HG03442 (cell line): ENCODE measurements at regions not wholly inside any gene's neighbourhood (a gene's known extent, or its start where the extent isn't known, plus 50 kb on each side); places are given as distances from the start of the nearest gene placed in this dataset.

Source experiments
- ATAC-seq: cut with Tn5 transposase; IDR thresholded peaks from one replicate; pipeline ENCODE4 v1.9.1; 2021; ENCODE audit warnings: mild to moderate bottlenecking, moderate library complexity; ENCODE audit not compliant: unreplicated experiment

DNA sequence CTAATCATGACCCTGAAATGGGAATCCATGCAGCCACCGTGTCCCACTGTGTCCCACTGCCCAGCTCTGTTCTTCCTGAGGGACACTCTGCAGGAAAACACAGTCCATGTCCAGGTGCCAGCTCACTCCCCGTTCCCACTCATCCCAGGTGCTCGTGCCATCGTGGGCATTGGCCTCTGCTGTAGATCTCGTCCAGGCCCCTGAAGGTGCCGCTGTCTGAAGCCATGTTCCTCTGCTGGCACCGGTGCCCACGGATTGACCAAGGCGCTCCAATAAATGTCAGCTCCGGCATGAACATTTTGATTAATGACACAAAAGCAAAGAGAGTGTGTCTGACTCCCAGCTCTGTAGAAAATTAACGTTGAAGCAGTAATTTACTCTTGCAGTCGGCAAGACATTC lies 280.1 kb upstream of the SALL3 start:
- no peak for ATAC-seq

DNA sequence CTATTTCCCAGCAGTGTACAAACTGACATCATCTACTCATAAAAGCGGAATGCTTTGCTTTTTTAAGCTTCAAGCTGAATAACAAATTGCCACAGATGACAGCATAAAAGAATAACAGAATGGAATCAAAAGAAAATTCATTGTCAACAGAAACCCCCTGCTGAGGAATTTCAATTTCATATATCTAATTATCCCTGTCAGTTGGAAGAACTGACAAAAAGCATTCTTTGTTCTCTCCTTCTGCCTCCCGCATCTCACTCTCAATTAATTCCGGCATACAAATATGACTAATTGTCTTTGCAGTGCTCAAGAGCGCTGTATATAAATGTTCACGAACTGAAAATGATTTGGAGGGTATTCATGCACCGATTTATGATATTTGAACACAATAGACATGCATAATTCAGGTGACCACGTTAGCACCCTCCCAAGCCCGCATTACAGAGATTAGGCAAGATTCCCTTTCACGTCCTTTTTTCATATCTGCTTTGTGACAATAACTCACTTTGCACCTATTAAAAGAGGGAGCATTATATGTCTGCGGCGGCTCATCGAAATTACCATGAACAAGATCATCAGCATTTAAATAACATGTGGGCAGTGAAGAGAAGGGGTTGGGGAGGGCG lies 277.7 kb upstream of the SALL3 start:
- ATAC-seq = no peak

DNA sequence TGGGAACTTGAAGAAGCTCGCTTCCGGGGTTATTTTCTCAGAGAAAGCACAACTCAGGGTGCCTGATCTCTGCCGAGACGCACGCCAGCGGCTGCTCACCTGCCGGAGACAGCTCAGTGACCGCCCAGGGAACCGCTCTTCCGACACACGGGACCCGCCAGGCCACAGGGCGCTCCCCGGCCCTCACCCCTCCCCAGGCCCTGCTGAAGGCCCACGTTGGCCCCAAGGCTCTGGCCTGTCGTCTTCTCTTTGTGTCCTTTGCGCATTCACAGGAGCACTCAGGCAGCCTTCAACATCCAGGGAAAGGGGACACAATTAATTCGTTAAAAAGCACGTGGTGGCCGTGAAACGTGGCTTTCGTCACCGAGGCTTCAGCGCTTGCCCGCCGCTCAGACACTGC lies 276.3 kb upstream of the SALL3 start:
- ATAC-seq = no peak

DNA sequence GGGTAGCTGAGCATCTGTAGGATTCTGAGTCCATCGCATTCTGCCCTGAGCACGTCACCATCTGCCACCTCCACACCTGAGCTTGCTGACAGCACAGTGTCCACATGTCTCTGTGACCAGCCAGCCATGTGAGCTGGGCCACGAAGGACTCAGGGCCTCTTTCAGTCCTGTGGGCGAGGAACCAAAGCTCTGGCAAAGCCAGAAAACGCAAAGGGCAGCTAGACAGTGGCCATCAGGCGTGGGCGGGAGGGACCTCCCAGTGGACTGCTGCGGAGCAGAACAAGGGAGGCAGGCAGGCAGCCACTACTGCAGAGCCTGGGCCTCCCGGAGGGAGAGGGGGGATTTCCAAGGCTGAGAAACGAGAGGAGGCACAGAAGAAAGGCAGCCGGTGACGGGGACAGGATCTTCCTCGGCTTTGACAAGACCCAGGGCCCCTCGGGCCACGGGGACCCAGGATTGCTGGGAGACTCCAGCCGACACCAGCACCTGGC lies 274.6 kb upstream of the SALL3 start:
- no peak for ATAC-seq

DNA sequence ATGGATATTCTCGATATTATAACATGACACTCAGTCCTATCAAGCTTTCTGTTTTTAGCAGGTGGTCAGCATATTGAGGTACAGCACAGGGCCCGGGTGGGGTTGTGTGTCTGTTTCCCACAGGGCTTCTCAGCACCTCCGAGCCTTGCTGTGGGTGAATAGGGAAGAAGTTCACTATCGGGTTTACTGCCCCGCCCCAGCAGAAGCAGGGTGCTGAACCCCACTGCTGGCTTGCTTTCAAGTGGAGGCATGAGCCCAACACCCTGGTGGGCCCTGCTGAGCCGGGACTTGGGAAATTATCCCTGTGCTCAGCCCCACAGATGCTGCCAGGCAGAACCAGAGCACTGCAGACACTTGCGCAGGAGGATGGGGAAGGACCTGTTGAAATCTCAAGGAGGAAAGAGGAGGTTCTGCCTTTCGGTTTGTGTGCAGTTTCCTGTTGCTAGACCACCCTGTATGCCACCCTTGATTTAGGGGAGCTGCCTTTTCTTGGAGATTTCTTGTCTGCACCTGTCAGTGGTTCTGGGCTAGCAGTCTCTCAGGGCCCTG lies 270.3 kb upstream of the SALL3 start:
- ATAC-seq = no peak

DNA sequence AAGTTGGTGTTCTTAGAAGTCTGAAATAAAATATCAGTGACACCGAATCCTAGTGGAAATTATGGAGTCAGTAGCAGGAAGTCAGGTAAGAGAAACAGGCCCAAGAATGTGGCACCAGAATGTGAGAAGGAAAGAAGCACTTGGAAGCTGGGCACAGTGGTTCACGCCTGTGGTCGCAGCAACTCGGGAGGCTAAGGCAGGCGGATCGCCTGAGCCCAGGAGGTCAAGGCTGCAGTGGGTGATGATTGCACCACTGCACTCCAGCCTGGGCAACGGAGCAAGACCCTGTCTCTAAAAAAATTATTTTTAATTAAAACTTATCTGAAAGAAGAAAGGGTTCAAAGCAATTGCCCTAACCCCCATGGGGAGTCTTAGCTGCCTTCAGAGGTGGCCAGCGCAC lies 268.3 kb upstream of the SALL3 start:
- ATAC-seq = no peak

DNA sequence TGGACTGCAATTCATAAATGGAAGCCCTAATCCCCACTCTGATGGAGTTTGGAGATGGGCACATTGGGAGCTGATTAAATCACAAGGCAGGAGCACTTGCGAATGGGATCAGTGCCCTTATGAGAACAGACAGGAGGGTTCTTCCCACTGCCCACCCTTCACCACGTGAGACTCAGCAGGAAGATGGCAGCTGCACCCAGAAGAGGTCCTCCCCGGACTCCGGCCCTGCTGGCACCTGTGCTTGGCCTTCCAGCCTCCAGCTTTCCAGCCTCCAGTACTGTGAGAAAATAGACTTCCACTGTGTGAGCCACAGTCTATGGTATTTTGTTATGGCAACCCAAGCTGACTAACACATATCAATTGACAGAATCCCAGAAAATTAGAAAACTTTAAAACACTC lies 267.6 kb upstream of the SALL3 start:
- ATAC-seq = no peak

DNA sequence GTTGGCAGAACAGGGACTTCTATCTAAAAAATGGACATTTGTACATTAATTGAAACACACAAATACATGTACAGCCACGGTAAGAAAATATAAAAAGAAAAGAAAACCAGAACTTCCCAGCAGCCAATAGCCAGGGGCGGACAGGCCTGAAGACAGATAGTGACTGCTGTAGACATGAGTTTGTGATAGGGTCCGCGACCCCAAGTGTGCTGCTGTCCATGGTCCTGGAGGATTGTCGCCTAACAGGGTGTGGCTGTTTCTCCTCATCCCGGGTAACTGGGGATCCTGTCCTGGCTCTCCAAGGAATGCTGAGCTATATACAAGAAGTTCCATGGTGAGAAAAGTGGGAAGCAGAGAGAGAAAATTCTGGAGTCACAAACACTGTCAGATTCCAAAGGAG lies 266.5 kb upstream of the SALL3 start:
- ATAC-seq = no peak

DNA sequence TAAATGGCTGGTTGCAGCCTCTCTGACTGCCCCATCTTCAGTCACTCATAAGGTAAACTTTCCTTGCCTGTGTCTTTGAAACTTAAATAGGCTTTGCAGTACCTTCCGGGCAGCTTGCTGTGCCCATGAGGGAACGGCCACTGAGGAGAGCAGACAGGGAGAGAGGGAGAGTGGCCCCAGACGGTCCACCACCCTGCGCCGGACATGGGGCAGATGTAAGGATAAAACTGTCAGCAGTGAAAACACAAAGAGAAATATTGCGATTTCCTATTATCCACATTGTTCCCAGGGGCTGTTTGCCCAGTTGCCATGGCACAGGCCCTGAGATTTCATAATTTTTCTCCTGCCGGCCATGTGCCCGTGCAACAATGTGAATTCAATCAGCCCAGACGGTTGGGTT lies 265.9 kb upstream of the SALL3 start:
- no peak for ATAC-seq

DNA sequence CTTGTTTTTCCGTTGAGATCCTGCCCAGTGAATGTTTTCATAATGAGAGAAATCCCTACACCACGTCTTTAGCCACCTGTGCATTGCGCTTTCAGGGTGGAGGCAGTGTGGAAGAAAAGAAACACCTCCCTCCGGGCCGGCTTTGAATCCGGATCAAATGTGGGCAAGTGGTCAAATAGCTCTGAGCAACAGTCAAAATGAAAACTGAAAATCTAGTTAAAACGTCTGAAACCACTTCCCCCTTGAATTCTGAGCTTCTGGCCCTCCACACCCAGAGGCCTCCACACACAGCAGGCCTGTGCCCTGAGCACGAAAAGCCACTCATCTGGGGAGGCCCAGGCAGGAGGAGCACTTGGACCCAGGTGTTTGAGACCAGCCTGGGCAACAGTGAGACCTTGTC lies 263.6 kb upstream of the SALL3 start:
- no peak for ATAC-seq

DNA sequence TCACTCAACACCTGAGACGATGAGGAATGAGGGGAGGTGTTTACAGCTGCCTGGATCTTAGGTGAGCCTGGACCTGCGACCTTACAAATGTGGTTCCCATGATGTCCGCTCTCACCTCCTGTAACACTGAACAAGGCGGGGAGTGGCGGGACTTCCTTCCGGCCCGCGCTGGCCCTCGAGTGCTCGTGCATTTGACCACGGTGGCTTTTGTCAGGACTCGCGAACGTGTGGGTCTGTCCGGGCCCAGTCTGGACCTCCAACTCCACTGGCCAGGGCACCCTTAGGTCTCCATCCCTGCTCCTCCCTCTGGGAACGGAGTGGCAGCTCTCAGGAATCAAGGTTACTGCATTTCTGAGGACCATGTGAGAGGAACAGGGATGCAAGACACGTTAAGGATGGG lies 263.0 kb upstream of the SALL3 start:
- no peak for ATAC-seq

DNA sequence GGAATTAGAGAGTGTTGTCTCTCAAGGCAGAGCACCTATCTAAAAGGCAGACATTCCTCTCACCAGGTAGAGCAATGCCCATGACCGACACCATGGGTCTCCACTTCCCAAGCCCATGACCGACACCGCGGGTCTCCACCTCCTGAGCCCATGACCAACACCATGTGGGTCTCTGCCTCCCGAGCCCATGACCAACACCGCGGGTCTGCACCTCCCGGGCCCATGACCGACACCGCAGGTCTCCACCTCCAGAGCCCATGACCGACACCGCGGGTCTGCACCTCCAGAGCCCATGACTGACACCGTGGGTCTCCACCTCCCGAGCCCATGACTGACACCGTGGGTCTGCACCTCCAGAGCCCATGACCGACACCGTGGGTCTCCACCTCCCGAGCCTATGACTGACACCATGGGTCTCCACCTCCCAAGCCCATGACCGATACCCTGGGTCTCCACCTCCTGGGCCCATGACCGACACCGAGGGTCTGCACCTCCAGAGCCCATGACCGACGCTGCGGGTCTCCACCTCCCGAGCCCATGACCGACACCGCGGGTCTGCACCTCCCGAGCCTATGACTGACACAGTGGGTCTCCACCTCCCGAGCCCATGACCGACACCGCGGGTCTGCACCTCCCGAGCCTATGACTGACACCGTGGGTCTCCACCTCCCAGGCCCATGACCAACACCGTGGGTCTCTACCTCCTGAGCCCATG lies 262.4 kb upstream of the SALL3 start:
- no peak for ATAC-seq

DNA sequence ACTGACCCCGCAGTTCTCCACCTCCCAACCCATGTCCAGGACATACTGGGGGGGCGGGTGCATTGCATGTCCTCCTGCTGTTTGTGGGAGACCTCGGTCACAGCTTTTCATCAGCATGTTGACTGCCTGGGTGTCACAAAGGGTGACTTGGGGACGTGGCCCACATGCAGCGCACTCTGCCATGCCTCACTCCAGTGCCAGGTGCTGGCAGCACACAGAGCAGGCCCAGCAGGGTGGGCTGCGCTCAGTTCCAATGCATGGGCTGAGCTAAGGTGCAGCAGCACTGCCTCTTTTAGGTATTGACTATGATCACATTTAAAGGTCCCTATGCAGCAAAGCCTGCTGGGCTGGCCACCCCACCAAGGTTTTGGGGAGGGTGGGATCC lies 261.9 kb upstream of the SALL3 start:
- no peak for ATAC-seq

DNA sequence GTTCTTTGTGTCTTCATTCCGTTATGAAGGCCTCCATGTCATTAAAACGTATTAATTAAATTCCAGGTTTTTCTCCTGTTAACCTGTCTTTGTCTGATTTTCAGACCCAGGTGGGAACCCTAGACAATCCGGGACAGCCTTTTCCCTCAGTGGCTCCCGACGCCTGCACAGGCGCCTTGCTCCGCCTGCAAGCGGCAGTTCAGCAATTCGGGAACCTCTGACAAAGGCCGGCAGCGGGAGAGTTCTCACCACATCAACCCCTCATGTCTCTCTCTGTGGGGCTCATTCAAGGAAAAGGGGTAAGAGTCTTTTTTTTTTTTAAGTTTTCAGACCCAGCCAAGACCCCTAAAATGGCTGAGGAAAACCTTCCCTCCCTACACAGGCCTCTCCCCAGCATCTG lies 259.8 kb upstream of the SALL3 start:
- ATAC-seq = no peak

DNA sequence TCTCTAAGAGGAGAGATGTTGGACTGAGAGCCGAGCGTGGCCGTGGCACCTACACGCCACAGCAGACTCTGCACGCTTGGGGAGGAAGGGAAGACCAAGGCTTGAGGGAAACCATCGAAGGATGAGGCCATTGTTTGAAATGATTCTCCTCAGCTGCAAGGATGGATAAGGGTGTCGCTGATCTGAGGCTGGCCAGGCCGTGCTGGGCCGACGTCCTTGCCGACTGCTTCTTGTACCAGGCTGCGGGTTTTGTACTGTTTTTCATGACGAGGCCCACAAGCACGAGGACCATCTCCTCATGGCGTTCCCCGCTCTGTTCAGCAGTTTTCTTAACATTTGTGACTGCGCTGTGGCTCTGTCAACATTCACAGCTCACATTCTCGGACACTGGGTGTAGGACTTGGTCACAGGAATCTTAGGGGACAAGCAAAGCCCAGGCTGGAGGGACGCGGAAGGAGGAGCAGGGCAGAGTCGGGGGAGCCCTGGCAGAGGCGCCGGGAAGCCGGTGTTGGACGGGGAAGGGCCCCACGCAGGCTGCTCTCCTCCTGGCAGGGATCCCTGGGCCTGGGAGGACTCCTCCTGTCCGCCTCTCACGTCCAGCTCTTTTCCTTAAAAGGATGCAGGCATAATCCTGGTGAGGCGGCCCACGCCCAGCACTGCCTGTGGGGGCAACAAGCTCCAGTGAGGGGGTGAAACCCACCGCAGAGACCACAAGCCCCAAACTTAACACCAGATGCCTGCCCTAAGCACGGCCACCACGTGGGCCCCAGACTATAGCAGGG lies 259.0 kb upstream of the SALL3 start:
- ATAC-seq = no peak

DNA sequence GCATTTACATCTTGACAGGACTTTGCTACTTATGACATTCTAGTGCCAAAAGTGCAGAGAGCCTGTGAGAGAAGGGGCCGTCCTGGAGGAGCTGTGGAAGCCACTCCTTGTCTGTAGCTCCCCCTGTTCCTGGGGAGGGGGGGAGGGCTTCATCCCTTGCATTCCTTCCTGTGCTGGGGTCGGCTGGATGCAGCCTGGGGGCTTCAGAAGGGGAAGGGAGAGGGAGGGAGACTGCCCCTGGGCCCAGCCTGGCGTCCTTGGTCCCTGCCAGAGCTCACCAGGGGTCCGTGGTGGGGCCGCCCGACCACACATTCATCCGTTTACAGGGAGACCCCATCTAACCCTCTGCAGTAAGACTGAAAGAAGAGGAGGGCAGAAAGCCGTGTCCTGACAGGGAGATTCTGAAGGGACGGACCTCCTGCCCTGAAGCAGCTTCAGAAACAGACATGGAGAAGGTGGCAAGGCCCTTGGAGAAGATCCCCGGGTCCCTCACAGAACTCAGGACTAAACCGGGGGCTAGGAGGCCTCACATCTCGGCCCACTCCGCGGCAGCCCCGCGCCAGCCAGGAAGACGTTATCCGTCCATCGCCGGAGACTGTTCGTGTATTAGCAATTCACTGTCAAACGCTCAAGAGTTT lies 258.3 kb upstream of the SALL3 start:
- ATAC-seq = no peak

DNA sequence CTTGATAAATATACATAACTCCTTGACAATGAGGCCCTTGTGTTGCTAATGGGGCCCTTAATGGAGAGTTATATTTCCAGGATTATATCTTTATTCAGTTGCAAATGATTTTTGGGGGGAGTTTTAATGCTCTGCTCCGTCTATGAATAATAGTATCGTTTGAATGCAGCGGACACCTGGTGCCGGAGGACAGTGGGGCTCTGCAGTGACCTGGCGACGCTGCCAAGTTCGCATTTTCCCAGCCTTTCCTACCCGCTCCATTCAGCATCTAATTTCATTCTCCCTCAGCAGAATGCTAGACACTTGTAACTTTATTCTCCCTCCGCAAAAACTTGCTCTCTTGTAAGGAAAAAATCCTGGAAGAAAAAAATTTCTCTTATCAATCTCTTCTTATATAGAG lies 257.6 kb upstream of the SALL3 start:
- ATAC-seq = no peak

DNA sequence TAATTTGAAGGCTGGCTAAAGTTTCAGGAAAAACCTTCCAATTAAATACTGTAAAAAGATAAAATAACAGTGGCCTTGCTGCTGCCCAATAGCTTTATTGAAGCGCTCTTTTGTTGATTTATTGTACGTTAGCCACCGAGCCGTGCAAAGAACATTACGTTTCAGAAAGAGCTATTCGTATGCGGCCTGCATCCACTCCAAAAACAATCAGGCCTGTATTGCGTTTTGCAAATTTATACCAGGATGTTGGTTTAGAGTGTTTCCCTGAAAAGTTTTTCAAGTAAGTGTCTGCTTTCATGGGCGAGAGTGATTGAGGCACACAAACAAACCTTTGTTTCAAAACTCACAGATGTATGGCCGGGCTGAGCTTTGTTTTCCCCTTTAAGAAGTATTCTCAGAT lies 257.2 kb upstream of the SALL3 start:
- ATAC-seq = no peak

DNA sequence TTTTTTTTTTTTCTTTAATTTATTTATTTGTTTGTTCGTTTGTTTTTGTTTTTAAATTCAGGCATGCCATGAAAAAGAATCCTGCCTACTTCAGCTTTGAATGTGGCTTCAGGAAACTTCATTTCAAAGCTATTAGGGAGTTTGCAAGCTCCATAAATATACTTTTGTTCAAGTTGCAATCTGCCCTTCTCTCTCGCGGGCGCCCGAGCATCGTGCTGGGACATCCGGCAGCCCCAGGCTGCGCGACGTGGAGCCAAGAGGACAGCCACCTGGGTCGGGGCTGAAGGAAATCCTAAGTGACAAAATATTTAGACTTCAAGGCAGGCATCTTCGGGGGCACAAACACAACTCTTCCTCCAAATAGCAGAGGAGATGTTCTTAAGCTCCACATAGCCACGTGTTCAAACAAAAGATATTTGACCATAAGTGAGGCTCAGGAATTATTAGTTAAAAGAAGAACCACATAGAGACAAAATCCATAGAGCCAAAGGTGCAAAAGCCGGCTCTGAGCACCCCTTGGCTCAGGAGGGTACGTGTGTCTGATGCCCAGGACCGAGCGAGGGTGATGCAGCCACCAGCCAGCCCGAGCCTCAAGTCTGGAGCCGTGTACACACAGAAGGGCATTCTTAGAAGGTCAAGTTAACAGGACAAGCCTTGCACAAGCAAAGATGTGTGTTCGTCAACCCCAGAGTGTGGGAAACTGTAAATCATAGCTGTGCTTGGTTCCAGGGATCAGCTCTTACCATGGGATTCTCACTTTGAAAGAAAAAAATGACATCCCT lies 256.5 kb upstream of the SALL3 start:
- ATAC-seq = no peak

DNA sequence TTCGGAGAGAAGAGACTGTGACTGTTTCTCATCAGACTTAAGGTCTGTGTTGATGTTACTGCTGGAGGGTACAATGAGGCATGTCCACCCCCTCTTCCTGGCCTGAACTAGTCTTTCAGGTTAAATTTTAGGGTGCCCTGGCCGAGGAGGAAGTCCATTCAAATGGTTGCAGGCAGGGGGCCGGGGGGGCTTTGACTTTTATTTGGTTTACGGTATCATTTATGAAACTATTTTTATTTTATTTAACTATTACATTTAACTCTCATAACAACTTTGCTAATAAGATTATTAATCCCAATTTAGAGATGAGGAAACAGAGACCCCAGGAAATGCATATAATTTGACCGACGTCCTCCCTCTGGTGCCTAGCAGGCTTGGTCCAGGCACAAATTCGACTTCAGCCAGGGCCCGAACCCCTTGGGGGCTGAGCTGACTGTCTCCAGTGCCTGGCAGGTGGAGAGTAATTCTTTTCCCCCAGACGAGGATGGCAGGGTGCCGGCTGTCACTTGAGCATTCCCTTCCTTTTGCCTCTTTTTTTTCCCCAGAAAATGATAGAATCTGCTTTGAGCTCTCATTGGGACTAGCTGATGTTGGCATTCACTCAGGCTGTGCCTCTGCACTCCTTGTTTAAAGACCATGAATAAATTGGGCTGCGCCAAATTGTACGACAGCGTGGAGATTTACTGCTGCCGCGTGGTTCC lies 255.3 kb upstream of the SALL3 start:
- no peak for ATAC-seq
